ENCODE measurements at regions not wholly inside any gene's neighbourhood (a gene's known extent, or its start where the extent isn't known, plus 50 kb on each side); places are given as distances from the start of the nearest gene placed in this dataset.
"Not testable (repeated sequence)": the region's sequence is repeated elsewhere in the genome, so short reads cannot be mapped to it uniquely, and the experiment has no call there.

- DNase-seq (ENCODE audit: low spot score): not testable (repeated sequence)
Observed at GRCh38 chr17:27095821-27096220, 198.1 kb upstream of the WSB1 start.

GRCh38 chr17:27099266-27099665, 194.6 kb upstream of the WSB1 start:
- DNase-seq (ENCODE audit: low spot score): not testable (repeated sequence)

GRCh38 chr17:27104605-27105221, 189.2 kb upstream of the WSB1 start:
- not testable (repeated sequence) for DNase-seq (ENCODE audit: low spot score)

GRCh38 chr17:27105636-27106035, 188.3 kb upstream of the WSB1 start:
- no peak for DNase-seq (ENCODE audit: low spot score)

GRCh38 chr17:27106347-27106981, 187.4 kb upstream of the WSB1 start:
- DNase-seq (ENCODE audit: low spot score): no peak

GRCh38 chr17:27106982-27107360, 186.9 kb upstream of the WSB1 start:
- DNase-seq (ENCODE audit: low spot score): no peak

GRCh38 chr17:27107386-27108328, 186.3 kb upstream of the WSB1 start:
- not testable (repeated sequence) for DNase-seq (ENCODE audit: low spot score)

- DNase-seq (ENCODE audit: low spot score): no peak
Observed at GRCh38 chr17:27109346-27109745, 184.6 kb upstream of the WSB1 start.

- no peak for DNase-seq (ENCODE audit: low spot score)
Observed at GRCh38 chr17:27153005-27153404, 140.9 kb upstream of the WSB1 start.

GRCh38 chr17:27155866-27156265, 138.0 kb upstream of the WSB1 start:
- DNase-seq (ENCODE audit: low spot score): no peak

GRCh38 chr17:27157297-27157696, 136.6 kb upstream of the WSB1 start:
- DNase-seq (ENCODE audit: low spot score): no peak

GRCh38 chr17:27157898-27158297, 136.0 kb upstream of the WSB1 start:
- no peak for DNase-seq (ENCODE audit: low spot score)

GRCh38 chr17:27158382-27158781, 135.5 kb upstream of the WSB1 start:
- no peak for DNase-seq (ENCODE audit: low spot score)

GRCh38 chr17:27180322-27180721, 113.6 kb upstream of the WSB1 start:
- DNase-seq (ENCODE audit: low spot score): no peak

- DNase-seq (ENCODE audit: low spot score): not testable (repeated sequence)
Observed at GRCh38 chr17:27181379-27181925, 112.5 kb upstream of the WSB1 start.

GRCh38 chr17:27181935-27182334, 112.0 kb upstream of the WSB1 start:
- no peak for DNase-seq (ENCODE audit: low spot score)

- DNase-seq (ENCODE audit: low spot score): peak; percentile 40
Observed at GRCh38 chr17:27197505-27197904, 96.4 kb upstream of the WSB1 start.

GRCh38 chr17:27199948-27200347, 94.0 kb upstream of the WSB1 start:
- DNase-seq (ENCODE audit: low spot score): no peak

- no peak for DNase-seq (ENCODE audit: low spot score)
Observed at GRCh38 chr17:27200476-27200875, 93.4 kb upstream of the WSB1 start.

- no peak for DNase-seq (ENCODE audit: low spot score)
Observed at GRCh38 chr17:27203241-27203640, 90.7 kb upstream of the WSB1 start.

GRCh38 chr17:27206447-27206846, 87.5 kb upstream of the WSB1 start:
- DNase-seq (ENCODE audit: low spot score): no peak

GRCh38 chr17:27207073-27207513, 86.8 kb upstream of the WSB1 start:
- peak; percentile 18 for DNase-seq (ENCODE audit: low spot score)
